Endothelial cell of umbilical vein (primary cell): ENCODE measurements at regions not wholly inside any gene's neighbourhood (a gene's known extent, or its start where the extent isn't known, plus 50 kb on each side); places are given as distances from the start of the nearest gene placed in this dataset.

Experiments used
- BruUV-seq: library from RNA; stranded (reverse); fragments of 400-500 nt; replicated peaks from 2 replicates; lab custom pipeline; 2021; lab: Mats Ljungman, UMichigan
- CTCF ChIA-PET: fragments of 300-600, 350-600 bp; sonication (Branson Sonifier 250); formaldehyde crosslinking; loops from one replicate; lab custom pipeline; 2021; ENCODE audit warnings: antibody characterized with exemption, inconsistent platforms; lab: Charles Lee
- POLR2A ChIA-PET: fragments of 300-600, 350-600 bp; sonication (Branson Sonifier 250); formaldehyde crosslinking; loops from one replicate; lab custom pipeline; 2021; ENCODE audit warnings: antibody characterized with exemption, inconsistent platforms; lab: Charles Lee
- DNase-seq: peaks from one replicate; pipeline ENCODE4 v3.0.0-alpha.2; 2011; ENCODE audit warnings: low read depth, low spot score
- FAIRE-seq: peaks from 2 replicates; lab custom pipeline; 2011; peaks lifted over from hg19 to GRCh38; lab: Jason Lieb, UNC
- H2AFZ ChIP-seq: 2 replicates; pipeline ENCODE4 v1.6.0; 2012; ENCODE audit warnings: low read depth, low read length, control low read depth, inconsistent platforms
- H3K27ac ChIP-seq: 2 replicates; pipeline ENCODE4 v1.5.1; 2011; ENCODE audit warnings: low read depth, mild to moderate bottlenecking, control low read depth, low read length, moderate library complexity; ENCODE audit not compliant: insufficient read depth
- H3K27me3 ChIP-seq, 2 experiments: 2 replicates each; pipeline versions ENCODE4 v1.6.0 to v1.6.1; 2011; ENCODE audit warnings: low read length in 2 of 2, mixed read lengths in 1 of 2; ENCODE audit not compliant: control insufficient read depth in 2 of 2, insufficient read depth in 2 of 2
- H3K36me3 ChIP-seq, 2 experiments: 2 replicates in 1 of 2; 3 replicates in 1 of 2; pipeline ENCODE4 v1.5.1; 2011; ENCODE audit warnings: low read length in 2 of 2, mild to moderate bottlenecking in 1 of 2, moderate library complexity in 1 of 2; ENCODE audit not compliant: control insufficient read depth in 2 of 2, insufficient read depth in 2 of 2; ENCODE audit errors: extremely low read depth in 1 of 2
- H3K4me1 ChIP-seq: 3 replicates; pipeline ENCODE4 v1.5.1; 2011; ENCODE audit warnings: mild to moderate bottlenecking, low read length; ENCODE audit not compliant: control insufficient read depth, insufficient read depth; ENCODE audit errors: extremely low read depth
- H3K4me2 ChIP-seq: 2 replicates; pipeline ENCODE4 v1.6.1; 2011; ENCODE audit warnings: low read length, control low read depth, mixed read lengths; ENCODE audit not compliant: insufficient read depth
- H3K4me3 ChIP-seq, 3 experiments: fragments of 200-600 bp in 1 of 3; sonication (generic), shearing (Covaris generic) in 1 of 3; replicated peaks in 1 of 3; 2 replicates each; pipeline ENCODE4 v1.5.1; 2011 to 2016; ENCODE audit warnings: control low read depth in 3 of 3, low read length in 3 of 3, mild to moderate bottlenecking in 2 of 3, inconsistent platforms in 1 of 3, low read depth in 1 of 3, moderate library complexity in 1 of 3; ENCODE audit not compliant: insufficient read depth in 1 of 3
- H3K79me2 ChIP-seq: 2 replicates; pipeline ENCODE4 v1.6.0; 2012; ENCODE audit warnings: low read length, inconsistent platforms; ENCODE audit not compliant: control insufficient read depth, insufficient read depth
- H3K9ac ChIP-seq: replicated peaks from 2 replicates; pipeline ENCODE3; 2011; ENCODE audit warnings: low read length, control low read depth; ENCODE audit not compliant: insufficient read depth; ENCODE audit errors: extremely low read depth
- H3K9me1 ChIP-seq: replicated peaks from 3 replicates; pipeline ENCODE4 v1.6.0; 2011; ENCODE audit warnings: mild to moderate bottlenecking, low read length; ENCODE audit not compliant: control insufficient read depth, insufficient read depth; ENCODE audit errors: extremely low read depth
- H3K9me3 ChIP-seq: replicated peaks from 2 replicates; pipeline ENCODE4 v1.5.1; 2012; ENCODE audit warnings: low read length, inconsistent platforms; ENCODE audit not compliant: control insufficient read depth, insufficient read depth
- H4K20me1 ChIP-seq: replicated peaks from 2 replicates; pipeline ENCODE3; 2011; ENCODE audit warnings: mild to moderate bottlenecking, low read length; ENCODE audit not compliant: control insufficient read depth, insufficient read depth; ENCODE audit errors: extremely low read depth
- EZH2 ChIP-seq: IDR thresholded peaks from 2 replicates; pipeline ENCODE4 v1.6.1; 2012; ENCODE audit warnings: borderline replicate concordance, low read depth, mild to moderate bottlenecking, moderate library complexity, low read length, inconsistent platforms; ENCODE audit not compliant: severe bottlenecking
- FOS ChIP-seq: IDR thresholded peaks from 2 replicates; pipeline ENCODE4 v1.6.1; 2011; ENCODE audit warnings: mild to moderate bottlenecking, low read length, moderate library complexity, borderline replicate concordance; ENCODE audit not compliant: insufficient read depth
- GATA2 ChIP-seq: IDR thresholded peaks from 2 replicates; pipeline ENCODE4 v1.7.0; 2011; ENCODE audit warnings: low read depth, mild to moderate bottlenecking, moderate library complexity, mixed read lengths, low read length; ENCODE audit not compliant: insufficient read length, insufficient read depth
- JUN ChIP-seq: IDR thresholded peaks from 2 replicates; pipeline ENCODE4 v1.6.1; 2011; ENCODE audit warnings: borderline replicate concordance, low read depth; ENCODE audit not compliant: insufficient read length, insufficient read depth
- MYC ChIP-seq: IDR thresholded peaks from one replicate; pipeline ENCODE4 v1.6.1; 2011; ENCODE audit warnings: mild to moderate bottlenecking, low read depth, low read length
- POLR2A ChIP-seq: IDR thresholded peaks from 2 replicates; pipeline ENCODE4 v1.6.1; 2012; ENCODE audit warnings: low read depth, mild to moderate bottlenecking, control low read depth, low read length
- POLR2AphosphoS5 ChIP-seq: IDR thresholded peaks from 2 replicates; pipeline ENCODE4 v1.6.1; 2012; ENCODE audit warnings: low read depth, mild to moderate bottlenecking, control low read depth, low read length, moderate library complexity; ENCODE audit not compliant: insufficient read depth
- dilution Hi-C: fragments of 300-500 bp; cut with MboI; formaldehyde crosslinking; loops from one replicate; pipeline ENCODE4 v1.15.0; 2019; ENCODE audit warnings: low sequenced_read_pairs; ENCODE audit not compliant: extremely low pct_ligation_motif_present
- intact Hi-C: fragments of 100-400 bp; cut with micrococcal nuclease; formaldehyde crosslinking; loops from one replicate; pipeline ENCODE4 v1.10.0; 2022
- TF ChIP-seq, protein P1 (sequence below), 2 donors: IDR thresholded peaks; 1 replicate in 1 of 2; 2 replicates in 1 of 2; pipeline ENCODE4 v1.5.1; 2011; ENCODE audit warnings: low read length in 2 of 2, mild to moderate bottlenecking in 2 of 2, moderate library complexity in 2 of 2, control low read depth in 1 of 2, inconsistent platforms in 1 of 2, low read depth in 1 of 2; ENCODE audit not compliant: insufficient read depth in 1 of 2; ENCODE audit errors: extremely low read depth in 1 of 2
- TF ChIP-seq, protein P2 (sequence below): IDR thresholded peaks from 2 replicates; pipeline ENCODE4 v1.6.1; 2011; ENCODE audit not compliant: insufficient read depth, insufficient read length

DNA sequence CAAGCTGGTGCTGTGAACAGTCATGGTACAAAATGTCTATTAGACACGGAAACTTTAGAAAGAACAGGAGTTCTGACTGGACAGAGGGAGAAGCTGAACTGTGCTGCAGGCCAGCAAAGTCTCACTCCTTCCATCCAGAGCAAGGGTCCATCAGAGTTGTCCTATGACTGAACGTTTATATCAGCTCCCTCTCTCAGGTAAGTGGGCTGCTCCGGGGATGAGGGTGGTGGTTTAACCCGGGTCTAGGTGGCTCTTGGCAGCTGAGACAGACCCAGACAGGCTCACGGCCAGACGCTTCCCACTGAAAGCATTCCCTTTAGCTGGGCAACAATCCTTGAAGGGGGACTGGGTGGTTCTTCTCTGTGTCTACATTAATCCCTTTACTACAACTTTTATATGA is 385.0 kb upstream of the SMIM31 start:
- POLR2A ChIA-PET: no interaction called here
- dilution Hi-C loops: no loop called here
- no peak for FAIRE-seq

More for the DNA sequence above, 385.0 kb upstream of the SMIM31 start:
- intact Hi-C loops: no loop called here
- peaks cover 3% of the 10 kb centered on the region for H3K9me3 ChIP-seq
- no peaks in the 10 kb centered on the region for H3K9me1 ChIP-seq
- no peaks in the 10 kb centered on the region for H3K27me3 ChIP-seq
- CTCF ChIA-PET: no interaction called here
- H3K4me1 ChIP-seq: no peaks in the 10 kb centered on the region
- no peaks in the 10 kb centered on the region for H3K79me2 ChIP-seq
- H2AFZ ChIP-seq: no peak overlapping the region
- no peak overlapping the region for H3K9ac ChIP-seq
- no peaks in the 10 kb centered on the region for H3K36me3 ChIP-seq
- TF ChIP-seq, protein P1, sequence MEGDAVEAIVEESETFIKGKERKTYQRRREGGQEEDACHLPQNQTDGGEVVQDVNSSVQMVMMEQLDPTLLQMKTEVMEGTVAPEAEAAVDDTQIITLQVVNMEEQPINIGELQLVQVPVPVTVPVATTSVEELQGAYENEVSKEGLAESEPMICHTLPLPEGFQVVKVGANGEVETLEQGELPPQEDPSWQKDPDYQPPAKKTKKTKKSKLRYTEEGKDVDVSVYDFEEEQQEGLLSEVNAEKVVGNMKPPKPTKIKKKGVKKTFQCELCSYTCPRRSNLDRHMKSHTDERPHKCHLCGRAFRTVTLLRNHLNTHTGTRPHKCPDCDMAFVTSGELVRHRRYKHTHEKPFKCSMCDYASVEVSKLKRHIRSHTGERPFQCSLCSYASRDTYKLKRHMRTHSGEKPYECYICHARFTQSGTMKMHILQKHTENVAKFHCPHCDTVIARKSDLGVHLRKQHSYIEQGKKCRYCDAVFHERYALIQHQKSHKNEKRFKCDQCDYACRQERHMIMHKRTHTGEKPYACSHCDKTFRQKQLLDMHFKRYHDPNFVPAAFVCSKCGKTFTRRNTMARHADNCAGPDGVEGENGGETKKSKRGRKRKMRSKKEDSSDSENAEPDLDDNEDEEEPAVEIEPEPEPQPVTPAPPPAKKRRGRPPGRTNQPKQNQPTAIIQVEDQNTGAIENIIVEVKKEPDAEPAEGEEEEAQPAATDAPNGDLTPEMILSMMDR (IDR thresholded peaks at IDR 0.05; ENCODE audit: extremely low read depth in 1 of 2, insufficient read depth in 1 of 2, low read depth in 1 of 2, low read length in 2 of 2): no peak
- TF ChIP-seq FOS: no peak
- TF ChIP-seq MYC: no peak
- TF ChIP-seq GATA2: no peak
- TF ChIP-seq, protein P2, sequence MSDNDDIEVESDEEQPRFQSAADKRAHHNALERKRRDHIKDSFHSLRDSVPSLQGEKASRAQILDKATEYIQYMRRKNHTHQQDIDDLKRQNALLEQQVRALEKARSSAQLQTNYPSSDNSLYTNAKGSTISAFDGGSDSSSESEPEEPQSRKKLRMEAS: no peak
- no peak for TF ChIP-seq POLR2AphosphoS5
- no peak for TF ChIP-seq JUN
- TF ChIP-seq POLR2A: no peak
- no peak for TF ChIP-seq EZH2
- H3K27ac ChIP-seq: no peak overlapping the region
- no peak overlapping the region for H3K4me3 ChIP-seq
- BruUV-seq: no TSS peak
- no peak for DNase-seq
- H4K20me1 ChIP-seq: no peaks in the 10 kb centered on the region
- no peak overlapping the region for H3K4me2 ChIP-seq
